ENCODE measurements at regions not wholly inside any gene's neighbourhood (a gene's known extent, or its start where the extent isn't known, plus 50 kb on each side); places are given as distances from the start of the nearest gene placed in this dataset.

GRCh38 chr18:29056800-29057199 lies 879.9 kb upstream of the CDH2 start:
- ChIA-PET CTCF (no interaction called here), POLR2A (no interaction called here)
- Mint-ChIP-seq H3K27me3 (no peaks in the 10 kb centered on the region), H3K4me1 (no peaks in the 10 kb centered on the region), H3K36me3 (ENCODE audit: low read depth) (no peaks in the 10 kb centered on the region), H3K4me3 (no peak overlapping the region), H3K27ac (no peak overlapping the region), H3K9me3 (peaks cover 12% of the 10 kb centered on the region)
- no peak for DNase-seq

GRCh38 chr18:29041976-29042375 lies 865.0 kb upstream of the CDH2 start:
- H3K27ac Mint-ChIP-seq: no peak overlapping the region
- H3K4me3 Mint-ChIP-seq: no peak overlapping the region
- CTCF ChIA-PET: no interaction called here
- DNase-seq: no peak
- H3K9me3 Mint-ChIP-seq: peaks cover 9% of the 10 kb centered on the region
- H3K27me3 Mint-ChIP-seq: no peaks in the 10 kb centered on the region
- POLR2A ChIA-PET: no interaction called here
- H3K36me3 Mint-ChIP-seq (ENCODE audit: low read depth): no peaks in the 10 kb centered on the region
- H3K4me1 Mint-ChIP-seq: no peaks in the 10 kb centered on the region

GRCh38 chr18:29034113-29034856 lies 857.4 kb upstream of the CDH2 start:
- POLR2A ChIA-PET: no interaction called here
- DNase-seq: no peak
- peaks cover 3% of the 10 kb centered on the region for H3K9me3 Mint-ChIP-seq

GRCh38 chr18:29028560-29028959 lies 851.6 kb upstream of the CDH2 start:
- Mint-ChIP-seq H3K36me3 (ENCODE audit: low read depth) (no peaks in the 10 kb centered on the region), H3K4me3 (no peak overlapping the region), H3K27me3 (no peaks in the 10 kb centered on the region), H3K9me3 (peaks cover 6% of the 10 kb centered on the region), H3K4me1 (no peaks in the 10 kb centered on the region), H3K27ac (no peak overlapping the region)
- DNase-seq: no peak
- POLR2A ChIA-PET: no interaction called here
- CTCF ChIA-PET: interaction anchor here (1.5 kb wide), 1 partner anchor 17 kb away, joined by 3 read pairs; no protein-coding TSS in a partner anchor

More at GRCh38 chr18:29034113-29034856, 857.4 kb upstream of the CDH2 start:
- H3K36me3 Mint-ChIP-seq (ENCODE audit: low read depth): no peaks in the 10 kb centered on the region
- no peaks in the 10 kb centered on the region for H3K27me3 Mint-ChIP-seq
- no peak overlapping the region for H3K27ac Mint-ChIP-seq
- CTCF ChIA-PET: no interaction called here
- H3K4me3 Mint-ChIP-seq: no peak overlapping the region
- no peaks in the 10 kb centered on the region for H3K4me1 Mint-ChIP-seq

- Mint-ChIP-seq H3K4me1 (no peaks in the 10 kb centered on the region), H3K27ac (no peak overlapping the region), H3K27me3 (no peaks in the 10 kb centered on the region), H3K9me3 (peaks cover 12% of the 10 kb centered on the region), H3K4me3 (no peak overlapping the region), H3K36me3 (ENCODE audit: low read depth) (no peaks in the 10 kb centered on the region)
- ChIA-PET POLR2A (no interaction called here), CTCF (no interaction called here)
- no peak for DNase-seq
These were observed 842.0 kb upstream of the CDH2 start for GRCh38 chr18:29018976-29019375.

GRCh38 chr18:29012883-29013465 lies 836.0 kb upstream of the CDH2 start:
- H3K4me3 Mint-ChIP-seq: no peak overlapping the region
- H3K36me3 Mint-ChIP-seq (ENCODE audit: low read depth): no peaks in the 10 kb centered on the region
- no peak for DNase-seq
- ChIA-PET CTCF (no interaction called here), POLR2A (no interaction called here)
- no peaks in the 10 kb centered on the region for H3K4me1 Mint-ChIP-seq
- no peak overlapping the region for H3K27ac Mint-ChIP-seq
- no peaks in the 10 kb centered on the region for H3K27me3 Mint-ChIP-seq
- H3K9me3 Mint-ChIP-seq: peaks cover 10% of the 10 kb centered on the region

- no peaks in the 10 kb centered on the region for H3K36me3 Mint-ChIP-seq (ENCODE audit: low read depth)
- peaks cover 12% of the 10 kb centered on the region for H3K9me3 Mint-ChIP-seq
- H3K27ac Mint-ChIP-seq: no peak overlapping the region
- POLR2A ChIA-PET: no interaction called here
- DNase-seq: no peak
- H3K27me3 Mint-ChIP-seq: no peaks in the 10 kb centered on the region
- H3K4me1 Mint-ChIP-seq: no peaks in the 10 kb centered on the region
- CTCF ChIA-PET: no interaction called here
- no peak overlapping the region for H3K4me3 Mint-ChIP-seq
These were observed 835.4 kb upstream of the CDH2 start for GRCh38 chr18:29012364-29012763.

GRCh38 chr18:29009250-29009803 lies 832.4 kb upstream of the CDH2 start:
- POLR2A ChIA-PET: no interaction called here
- H3K27ac Mint-ChIP-seq: no peak overlapping the region
- no peaks in the 10 kb centered on the region for H3K36me3 Mint-ChIP-seq (ENCODE audit: low read depth)

GRCh38 chr18:29008809-29009208 lies 831.9 kb upstream of the CDH2 start:
- Mint-ChIP-seq H3K4me1 (no peaks in the 10 kb centered on the region), H3K4me3 (no peak overlapping the region), H3K9me3 (peaks cover 12% of the 10 kb centered on the region), H3K27ac (no peak overlapping the region), H3K36me3 (ENCODE audit: low read depth) (no peaks in the 10 kb centered on the region), H3K27me3 (no peaks in the 10 kb centered on the region)
- ChIA-PET POLR2A (no interaction called here), CTCF (no interaction called here)
- no peak for DNase-seq

More at GRCh38 chr18:29009250-29009803, 832.4 kb upstream of the CDH2 start:
- CTCF ChIA-PET: no interaction called here
- DNase-seq: no peak
- Mint-ChIP-seq H3K4me3 (no peak overlapping the region), H3K4me1 (no peaks in the 10 kb centered on the region), H3K9me3 (peaks cover 12% of the 10 kb centered on the region), H3K27me3 (no peaks in the 10 kb centered on the region)

GRCh38 chr18:29007986-29008654 lies 831.2 kb upstream of the CDH2 start:
- no peak overlapping the region for H3K27ac Mint-ChIP-seq
- no peak overlapping the region for H3K4me3 Mint-ChIP-seq
- H3K4me1 Mint-ChIP-seq: no peaks in the 10 kb centered on the region
- POLR2A ChIA-PET: no interaction called here
- CTCF ChIA-PET: no interaction called here
- H3K9me3 Mint-ChIP-seq: peaks cover 14% of the 10 kb centered on the region
- DNase-seq: no peak
- H3K36me3 Mint-ChIP-seq (ENCODE audit: low read depth): no peaks in the 10 kb centered on the region
- no peaks in the 10 kb centered on the region for H3K27me3 Mint-ChIP-seq

- H3K9me3 Mint-ChIP-seq: peaks cover 25% of the 10 kb centered on the region
- no peaks in the 10 kb centered on the region for H3K27me3 Mint-ChIP-seq
- CTCF ChIA-PET: no interaction called here
- no peak overlapping the region for H3K4me3 Mint-ChIP-seq
- no peak overlapping the region for H3K27ac Mint-ChIP-seq
- DNase-seq: no peak
- POLR2A ChIA-PET: no interaction called here
- H3K4me1 Mint-ChIP-seq: no peaks in the 10 kb centered on the region
- H3K36me3 Mint-ChIP-seq (ENCODE audit: low read depth): no peaks in the 10 kb centered on the region
These were observed 828.0 kb upstream of the CDH2 start for GRCh38 chr18:29004921-29005320.

- POLR2A ChIA-PET: no interaction called here
- CTCF ChIA-PET: no interaction called here
- no peaks in the 10 kb centered on the region for H3K36me3 Mint-ChIP-seq (ENCODE audit: low read depth)
These were observed 826.3 kb upstream of the CDH2 start for GRCh38 chr18:29003194-29003593.

GRCh38 chr18:29002747-29003146 lies 825.8 kb upstream of the CDH2 start:
- H3K27ac Mint-ChIP-seq: no peak overlapping the region
- H3K27me3 Mint-ChIP-seq: no peaks in the 10 kb centered on the region
- ChIA-PET CTCF (no interaction called here), POLR2A (no interaction called here)
- H3K4me3 Mint-ChIP-seq: no peak overlapping the region
- no peaks in the 10 kb centered on the region for H3K4me1 Mint-ChIP-seq
- no peaks in the 10 kb centered on the region for H3K36me3 Mint-ChIP-seq (ENCODE audit: low read depth)
- no peak for DNase-seq
- H3K9me3 Mint-ChIP-seq: peaks cover 28% of the 10 kb centered on the region

More at GRCh38 chr18:29003194-29003593, 826.3 kb upstream of the CDH2 start:
- Mint-ChIP-seq H3K4me3 (no peak overlapping the region), H3K27ac (no peak overlapping the region), H3K9me3 (peaks cover 30% of the 10 kb centered on the region), H3K27me3 (no peaks in the 10 kb centered on the region), H3K4me1 (no peaks in the 10 kb centered on the region)
- no peak for DNase-seq

- Mint-ChIP-seq H3K36me3 (ENCODE audit: low read depth) (no peaks in the 10 kb centered on the region), H3K9me3 (peaks cover 21% of the 10 kb centered on the region), H3K27ac (no peak overlapping the region), H3K4me3 (no peak overlapping the region), H3K4me1 (no peaks in the 10 kb centered on the region), H3K27me3 (no peaks in the 10 kb centered on the region)
- no peak for DNase-seq
- ChIA-PET POLR2A (no interaction called here), CTCF (no interaction called here)
These were observed 822.8 kb upstream of the CDH2 start for GRCh38 chr18:28999726-29000125.
